GM23338 (cell line): ENCODE measurements at regions not wholly inside any gene's neighbourhood (a gene's known extent, or its start where the extent isn't known, plus 50 kb on each side); places are given as distances from the start of the nearest gene placed in this dataset.

ENCODE experiments used
- ATAC-seq: fragments of 200-7000 bp; cut with Tn5 transposase; 3 replicates; pipeline ENCODE4 v1.9.1; 2020
- DNase-seq: peaks from one replicate; pipeline ENCODE4 v3.0.0-alpha.2; 2015; ENCODE audit warnings: low spot score
- H2AFZ ChIP-seq: fragments of 200-600 bp; sonication (generic); 2 replicates; pipeline ENCODE4 v1.8.0; 2016; ENCODE audit warnings: antibody characterized with exemption, mild to moderate bottlenecking, moderate library complexity
- H3F3A ChIP-seq: fragments of 200-600 bp; sonication (generic); replicated peaks from 2 replicates; pipeline ENCODE4 v1.8.0; 2017; ENCODE audit warnings: antibody characterized with exemption, mixed run types, low read depth
- H3K27ac ChIP-seq: fragments of 200-600 bp; sonication (generic); 2 replicates; pipeline ENCODE4 v1.6.1; 2016; ENCODE audit warnings: low read depth
- H3K27me3 ChIP-seq: fragments of 200-600 bp; sonication (generic); 2 replicates; pipeline ENCODE4 v1.8.0; 2016; ENCODE audit warnings: mild to moderate bottlenecking, mixed run types, moderate library complexity; ENCODE audit not compliant: insufficient read depth
- H3K36me3 ChIP-seq: fragments of 200-600 bp; sonication (generic); 2 replicates; pipeline ENCODE4 v1.8.0; 2016; ENCODE audit warnings: mild to moderate bottlenecking; ENCODE audit not compliant: insufficient read depth
- H3K4me1 ChIP-seq: fragments of 200-600 bp; sonication (generic); 2 replicates; pipeline ENCODE4 v1.8.0; 2016; ENCODE audit warnings: mild to moderate bottlenecking, moderate library complexity; ENCODE audit not compliant: insufficient read depth
- H3K4me2 ChIP-seq: fragments of 200-600 bp; sonication (generic); 2 replicates; pipeline ENCODE4 v1.7.1; 2017; ENCODE audit warnings: mixed run types
- H3K4me3 ChIP-seq: fragments of 200-600 bp; sonication (generic); 2 replicates; pipeline ENCODE4 v1.6.1; 2016; ENCODE audit warnings: mixed run types
- H3K79me2 ChIP-seq: fragments of 200-600 bp; sonication (generic); replicated peaks from 2 replicates; pipeline ENCODE4 v1.8.0; 2017; ENCODE audit warnings: mild to moderate bottlenecking; ENCODE audit not compliant: insufficient read depth
- H3K9me2 ChIP-seq: fragments of 200-600 bp; sonication (generic); 2 replicates; pipeline ENCODE4 v1.8.0; 2017; ENCODE audit not compliant: insufficient read depth
- H4K20me1 ChIP-seq: fragments of 200-600 bp; sonication (generic); replicated peaks from 2 replicates; pipeline ENCODE4 v1.8.0; 2017; ENCODE audit warnings: mild to moderate bottlenecking; ENCODE audit not compliant: insufficient read depth
- H3K27ac Mint-ChIP-seq: 2 replicates; pipeline ENCODE4 v1.8.0; 2020; ENCODE audit warnings: inconsistent platforms, mild to moderate bottlenecking, moderate library complexity, mixed read lengths
- H3K27me3 Mint-ChIP-seq: 3 replicates; pipeline ENCODE4 v1.8.0; 2022; ENCODE audit warnings: low read depth, mild to moderate bottlenecking, moderate library complexity, mixed read lengths, inconsistent platforms; ENCODE audit not compliant: insufficient read depth, poor library complexity
- H3K36me3 Mint-ChIP-seq: 3 replicates; pipeline ENCODE4 v1.8.0; 2021; ENCODE audit warnings: low read depth, mild to moderate bottlenecking, inconsistent platforms, moderate library complexity, mixed read lengths
- H3K4me1 Mint-ChIP-seq: 3 replicates; pipeline ENCODE4 v1.8.0; 2020; ENCODE audit warnings: mild to moderate bottlenecking, inconsistent platforms, mixed read lengths
- H3K4me3 Mint-ChIP-seq: 3 replicates; pipeline ENCODE4 v1.8.0; 2021; ENCODE audit warnings: moderate library complexity, mild to moderate bottlenecking, inconsistent platforms, mixed read lengths
- H3K9me3 Mint-ChIP-seq: 3 replicates; pipeline ENCODE4 v1.8.0; 2020; ENCODE audit warnings: moderate library complexity, mild to moderate bottlenecking, inconsistent platforms, mixed read lengths
- CREB1 ChIP-seq: fragments of 250-450 bp; sonication (Bioruptor Pico); IDR thresholded peaks from 2 replicates; pipeline ENCODE4 v1.5.0; 2020; ENCODE audit warnings: low read depth, mild to moderate bottlenecking, moderate library complexity
- EZH2 ChIP-seq: fragments of 200-600 bp; sonication (generic); IDR thresholded peaks from one replicate; pipeline ENCODE4 v1.8.0; 2017; ENCODE audit warnings: antibody characterized with exemption, mild to moderate bottlenecking, low read depth; ENCODE audit not compliant: unreplicated experiment
- EZH2phosphoT487 ChIP-seq: fragments of 200-600 bp; sonication (generic); IDR thresholded peaks from one replicate; pipeline ENCODE4 v1.8.1; 2018; ENCODE audit warnings: antibody characterized with exemption; ENCODE audit not compliant: unreplicated experiment
- JUNB ChIP-seq: IDR thresholded peaks from one replicate; pipeline ENCODE4 v1.6.1; 2016; ENCODE audit warnings: antibody characterized with exemption; ENCODE audit not compliant: unreplicated experiment
- NANOG ChIP-seq: IDR thresholded peaks from 2 replicates; pipeline ENCODE4 v1.6.1; 2016; ENCODE audit warnings: antibody characterized with exemption, borderline replicate concordance
- POLR2AphosphoS5 ChIP-seq: IDR thresholded peaks from 2 replicates; pipeline ENCODE4 v1.6.1; 2016; ENCODE audit warnings: antibody characterized with exemption, low read depth
- STAT1 ChIP-seq: IDR thresholded peaks from one replicate; pipeline ENCODE4 v1.6.1; 2016; ENCODE audit warnings: antibody characterized with exemption; ENCODE audit not compliant: unreplicated experiment
- ZNF114 ChIP-seq: fragments of 250-450 bp; sonication (Bioruptor Pico); IDR thresholded peaks from 2 replicates; pipeline ENCODE4 v1.5.0; 2020; ENCODE audit warnings: mild to moderate bottlenecking, moderate library complexity
- ZNF331 ChIP-seq: fragments of 250-450 bp; sonication (Bioruptor Pico); IDR thresholded peaks from 2 replicates; pipeline ENCODE4 v1.5.0; 2020; ENCODE audit warnings: low read depth, mild to moderate bottlenecking, moderate library complexity
- TF ChIP-seq, protein P1 (sequence below): fragments of 250-450 bp; sonication (Bioruptor Pico); IDR thresholded peaks from 2 replicates; pipeline ENCODE4 v1.5.0; 2020; ENCODE audit warnings: mild to moderate bottlenecking, moderate library complexity
- TF ChIP-seq, protein P2 (sequence below), 2 experiments: fragments of 200-600 bp in 1 of 2; sonication (generic) in 1 of 2; conservative IDR thresholded peaks; 2 replicates each; pipeline versions ENCODE4 v1.5.1 to v1.6.1; 2016 to 2017; ENCODE audit warnings: antibody characterized with exemption in 2 of 2, low read depth in 2 of 2, mild to moderate bottlenecking in 2 of 2, moderate library complexity in 1 of 2
- TF ChIP-seq, protein P3 (sequence below): IDR thresholded peaks from one replicate; pipeline ENCODE4 v1.6.1; 2018; ENCODE audit warnings: antibody characterized with exemption; ENCODE audit not compliant: unreplicated experiment
- TF ChIP-seq, protein P4 (sequence below): IDR thresholded peaks from 2 replicates; pipeline ENCODE4 v1.6.1; 2016; ENCODE audit warnings: antibody characterized with exemption

DNA sequence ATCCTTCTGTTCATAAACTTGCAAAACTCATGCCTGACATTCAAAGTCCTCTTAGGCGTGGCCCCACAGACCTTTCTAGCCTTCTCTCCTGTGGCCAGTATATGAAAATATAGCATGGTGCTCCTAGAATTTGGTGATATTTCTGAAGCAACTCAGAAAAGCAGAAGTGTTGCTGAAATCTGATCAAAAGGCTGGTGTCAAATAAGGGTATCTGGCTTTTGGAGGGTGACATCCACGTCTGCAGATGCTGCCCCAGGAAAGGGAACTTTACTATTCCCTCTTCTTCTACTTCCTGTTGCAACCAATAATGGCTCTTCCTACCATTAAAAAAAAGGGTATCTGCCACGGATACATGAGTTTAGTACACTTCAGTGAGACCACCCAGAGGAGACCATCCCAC lies 83.9 kb upstream of the RPS6KA3 start:
- Histone ChIP-seq H3F3A (no peaks in the 10 kb centered on the region), H3K27me3 (no peaks in the 10 kb centered on the region), H3K4me2 (no peak overlapping the region), H4K20me1 (no peaks in the 10 kb centered on the region), H3K9me2 (no peaks in the 10 kb centered on the region), H3K36me3 (no peaks in the 10 kb centered on the region), H3K27ac (no peak overlapping the region), H3K79me2 (no peaks in the 10 kb centered on the region), H2AFZ (no peak overlapping the region), H3K4me3 (no peak overlapping the region), H3K4me1 (no peaks in the 10 kb centered on the region)
- Mint-ChIP-seq H3K9me3 (no peaks in the 10 kb centered on the region), H3K36me3 (no peaks in the 10 kb centered on the region), H3K27ac (no peak overlapping the region), H3K4me3 (no peak overlapping the region), H3K4me1 (no peaks in the 10 kb centered on the region), H3K27me3 (no peaks in the 10 kb centered on the region)
- TF ChIP-seq POLR2AphosphoS5 (no peak), JUNB (no peak), EZH2 (no peak), EZH2phosphoT487 (no peak), CREB1 (CRISPR knock-in tag) (no peak), ZNF114 (no peak), NANOG (no peak), STAT1 (no peak), ZNF331 (CRISPR knock-in tag) (no peak)
- TF ChIP-seq, protein P1, sequence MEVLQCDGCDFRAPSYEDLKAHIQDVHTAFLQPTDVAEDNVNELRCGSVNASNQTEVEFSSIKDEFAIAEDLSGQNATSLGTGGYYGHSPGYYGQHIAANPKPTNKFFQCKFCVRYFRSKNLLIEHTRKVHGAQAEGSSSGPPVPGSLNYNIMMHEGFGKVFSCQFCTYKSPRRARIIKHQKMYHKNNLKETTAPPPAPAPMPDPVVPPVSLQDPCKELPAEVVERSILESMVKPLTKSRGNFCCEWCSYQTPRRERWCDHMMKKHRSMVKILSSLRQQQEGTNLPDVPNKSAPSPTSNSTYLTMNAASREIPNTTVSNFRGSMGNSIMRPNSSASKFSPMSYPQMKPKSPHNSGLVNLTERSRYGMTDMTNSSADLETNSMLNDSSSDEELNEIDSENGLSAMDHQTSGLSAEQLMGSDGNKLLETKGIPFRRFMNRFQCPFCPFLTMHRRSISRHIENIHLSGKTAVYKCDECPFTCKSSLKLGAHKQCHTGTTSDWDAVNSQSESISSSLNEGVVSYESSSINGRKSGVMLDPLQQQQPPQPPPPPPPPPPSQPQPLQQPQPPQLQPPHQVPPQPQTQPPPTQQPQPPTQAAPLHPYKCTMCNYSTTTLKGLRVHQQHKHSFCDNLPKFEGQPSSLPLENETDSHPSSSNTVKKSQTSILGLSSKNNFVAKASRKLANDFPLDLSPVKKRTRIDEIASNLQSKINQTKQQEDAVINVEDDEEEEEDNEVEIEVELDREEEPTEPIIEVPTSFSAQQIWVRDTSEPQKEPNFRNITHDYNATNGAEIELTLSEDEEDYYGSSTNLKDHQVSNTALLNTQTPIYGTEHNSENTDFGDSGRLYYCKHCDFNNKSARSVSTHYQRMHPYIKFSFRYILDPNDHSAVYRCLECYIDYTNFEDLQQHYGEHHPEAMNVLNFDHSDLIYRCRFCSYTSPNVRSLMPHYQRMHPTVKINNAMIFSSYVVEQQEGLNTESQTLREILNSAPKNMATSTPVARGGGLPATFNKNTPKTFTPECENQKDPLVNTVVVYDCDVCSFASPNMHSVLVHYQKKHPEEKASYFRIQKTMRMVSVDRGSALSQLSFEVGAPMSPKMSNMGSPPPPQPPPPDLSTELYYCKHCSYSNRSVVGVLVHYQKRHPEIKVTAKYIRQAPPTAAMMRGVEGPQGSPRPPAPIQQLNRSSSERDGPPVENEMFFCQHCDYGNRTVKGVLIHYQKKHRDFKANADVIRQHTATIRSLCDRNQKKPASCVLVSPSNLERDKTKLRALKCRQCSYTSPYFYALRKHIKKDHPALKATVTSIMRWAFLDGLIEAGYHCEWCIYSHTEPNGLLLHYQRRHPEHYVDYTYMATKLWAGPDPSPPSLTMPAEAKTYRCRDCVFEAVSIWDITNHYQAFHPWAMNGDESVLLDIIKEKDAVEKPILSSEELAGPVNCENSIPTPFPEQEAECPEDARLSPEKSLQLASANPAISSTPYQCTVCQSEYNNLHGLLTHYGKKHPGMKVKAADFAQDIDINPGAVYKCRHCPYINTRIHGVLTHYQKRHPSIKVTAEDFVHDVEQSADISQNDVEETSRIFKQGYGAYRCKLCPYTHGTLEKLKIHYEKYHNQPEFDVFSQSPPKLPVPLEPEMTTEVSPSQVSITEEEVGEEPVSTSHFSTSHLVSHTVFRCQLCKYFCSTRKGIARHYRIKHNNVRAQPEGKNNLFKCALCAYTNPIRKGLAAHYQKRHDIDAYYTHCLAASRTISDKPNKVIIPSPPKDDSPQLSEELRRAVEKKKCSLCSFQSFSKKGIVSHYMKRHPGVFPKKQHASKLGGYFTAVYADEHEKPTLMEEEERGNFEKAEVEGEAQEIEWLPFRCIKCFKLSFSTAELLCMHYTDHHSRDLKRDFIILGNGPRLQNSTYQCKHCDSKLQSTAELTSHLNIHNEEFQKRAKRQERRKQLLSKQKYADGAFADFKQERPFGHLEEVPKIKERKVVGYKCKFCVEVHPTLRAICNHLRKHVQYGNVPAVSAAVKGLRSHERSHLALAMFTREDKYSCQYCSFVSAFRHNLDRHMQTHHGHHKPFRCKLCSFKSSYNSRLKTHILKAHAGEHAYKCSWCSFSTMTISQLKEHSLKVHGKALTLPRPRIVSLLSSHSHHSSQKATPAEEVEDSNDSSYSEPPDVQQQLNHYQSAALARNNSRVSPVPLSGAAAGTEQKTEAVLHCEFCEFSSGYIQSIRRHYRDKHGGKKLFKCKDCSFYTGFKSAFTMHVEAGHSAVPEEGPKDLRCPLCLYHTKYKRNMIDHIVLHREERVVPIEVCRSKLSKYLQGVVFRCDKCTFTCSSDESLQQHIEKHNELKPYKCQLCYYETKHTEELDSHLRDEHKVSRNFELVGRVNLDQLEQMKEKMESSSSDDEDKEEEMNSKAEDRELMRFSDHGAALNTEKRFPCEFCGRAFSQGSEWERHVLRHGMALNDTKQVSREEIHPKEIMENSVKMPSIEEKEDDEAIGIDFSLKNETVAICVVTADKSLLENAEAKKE (CRISPR knock-in tag), result no peak
- TF ChIP-seq, protein P2, sequence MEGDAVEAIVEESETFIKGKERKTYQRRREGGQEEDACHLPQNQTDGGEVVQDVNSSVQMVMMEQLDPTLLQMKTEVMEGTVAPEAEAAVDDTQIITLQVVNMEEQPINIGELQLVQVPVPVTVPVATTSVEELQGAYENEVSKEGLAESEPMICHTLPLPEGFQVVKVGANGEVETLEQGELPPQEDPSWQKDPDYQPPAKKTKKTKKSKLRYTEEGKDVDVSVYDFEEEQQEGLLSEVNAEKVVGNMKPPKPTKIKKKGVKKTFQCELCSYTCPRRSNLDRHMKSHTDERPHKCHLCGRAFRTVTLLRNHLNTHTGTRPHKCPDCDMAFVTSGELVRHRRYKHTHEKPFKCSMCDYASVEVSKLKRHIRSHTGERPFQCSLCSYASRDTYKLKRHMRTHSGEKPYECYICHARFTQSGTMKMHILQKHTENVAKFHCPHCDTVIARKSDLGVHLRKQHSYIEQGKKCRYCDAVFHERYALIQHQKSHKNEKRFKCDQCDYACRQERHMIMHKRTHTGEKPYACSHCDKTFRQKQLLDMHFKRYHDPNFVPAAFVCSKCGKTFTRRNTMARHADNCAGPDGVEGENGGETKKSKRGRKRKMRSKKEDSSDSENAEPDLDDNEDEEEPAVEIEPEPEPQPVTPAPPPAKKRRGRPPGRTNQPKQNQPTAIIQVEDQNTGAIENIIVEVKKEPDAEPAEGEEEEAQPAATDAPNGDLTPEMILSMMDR (conservative IDR thresholded peaks at IDR 0.05; ENCODE audit: low read depth in 2 of 2), result no peak
- TF ChIP-seq, protein P3, sequence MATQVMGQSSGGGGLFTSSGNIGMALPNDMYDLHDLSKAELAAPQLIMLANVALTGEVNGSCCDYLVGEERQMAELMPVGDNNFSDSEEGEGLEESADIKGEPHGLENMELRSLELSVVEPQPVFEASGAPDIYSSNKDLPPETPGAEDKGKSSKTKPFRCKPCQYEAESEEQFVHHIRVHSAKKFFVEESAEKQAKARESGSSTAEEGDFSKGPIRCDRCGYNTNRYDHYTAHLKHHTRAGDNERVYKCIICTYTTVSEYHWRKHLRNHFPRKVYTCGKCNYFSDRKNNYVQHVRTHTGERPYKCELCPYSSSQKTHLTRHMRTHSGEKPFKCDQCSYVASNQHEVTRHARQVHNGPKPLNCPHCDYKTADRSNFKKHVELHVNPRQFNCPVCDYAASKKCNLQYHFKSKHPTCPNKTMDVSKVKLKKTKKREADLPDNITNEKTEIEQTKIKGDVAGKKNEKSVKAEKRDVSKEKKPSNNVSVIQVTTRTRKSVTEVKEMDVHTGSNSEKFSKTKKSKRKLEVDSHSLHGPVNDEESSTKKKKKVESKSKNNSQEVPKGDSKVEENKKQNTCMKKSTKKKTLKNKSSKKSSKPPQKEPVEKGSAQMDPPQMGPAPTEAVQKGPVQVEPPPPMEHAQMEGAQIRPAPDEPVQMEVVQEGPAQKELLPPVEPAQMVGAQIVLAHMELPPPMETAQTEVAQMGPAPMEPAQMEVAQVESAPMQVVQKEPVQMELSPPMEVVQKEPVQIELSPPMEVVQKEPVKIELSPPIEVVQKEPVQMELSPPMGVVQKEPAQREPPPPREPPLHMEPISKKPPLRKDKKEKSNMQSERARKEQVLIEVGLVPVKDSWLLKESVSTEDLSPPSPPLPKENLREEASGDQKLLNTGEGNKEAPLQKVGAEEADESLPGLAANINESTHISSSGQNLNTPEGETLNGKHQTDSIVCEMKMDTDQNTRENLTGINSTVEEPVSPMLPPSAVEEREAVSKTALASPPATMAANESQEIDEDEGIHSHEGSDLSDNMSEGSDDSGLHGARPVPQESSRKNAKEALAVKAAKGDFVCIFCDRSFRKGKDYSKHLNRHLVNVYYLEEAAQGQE, result no peak
- TF ChIP-seq, protein P4, sequence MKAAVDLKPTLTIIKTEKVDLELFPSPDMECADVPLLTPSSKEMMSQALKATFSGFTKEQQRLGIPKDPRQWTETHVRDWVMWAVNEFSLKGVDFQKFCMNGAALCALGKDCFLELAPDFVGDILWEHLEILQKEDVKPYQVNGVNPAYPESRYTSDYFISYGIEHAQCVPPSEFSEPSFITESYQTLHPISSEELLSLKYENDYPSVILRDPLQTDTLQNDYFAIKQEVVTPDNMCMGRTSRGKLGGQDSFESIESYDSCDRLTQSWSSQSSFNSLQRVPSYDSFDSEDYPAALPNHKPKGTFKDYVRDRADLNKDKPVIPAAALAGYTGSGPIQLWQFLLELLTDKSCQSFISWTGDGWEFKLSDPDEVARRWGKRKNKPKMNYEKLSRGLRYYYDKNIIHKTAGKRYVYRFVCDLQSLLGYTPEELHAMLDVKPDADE, result no peak
- DNase-seq (no peak), ATAC-seq (no peak)
